Lung (tissue), 11 donors: ENCODE measurements at regions not wholly inside any gene's neighbourhood (a gene's known extent, or its start where the extent isn't known, plus 50 kb on each side); places are given as distances from the start of the nearest gene placed in this dataset.
A peak's percentile ranks its signal among the peaks of the same experiment; 100 is the strongest.

Experiments
- ATAC-seq: fragments of 200-7000 bp; cut with Tn5 transposase; one replicate; pipeline ENCODE4 v1.9.1; 2020; ENCODE audit warnings: moderate number of reproducible peaks; ENCODE audit not compliant: insufficient read depth, low FRiP score
- DNase-seq, 3 donors: peaks; one replicate each; pipeline ENCODE4 v3.0.0-alpha.2; 2013 to 2017
- H3K27ac ChIP-seq, 2 donors: one replicate each; pipeline ENCODE4 v1.5.1; 2013; ENCODE audit warnings: mild to moderate bottlenecking in 2 of 2, moderate library complexity in 2 of 2, control low read depth in 1 of 2, inconsistent platforms in 1 of 2, low read depth in 1 of 2, low read length in 1 of 2
- H3K27me3 ChIP-seq, 3 donors: one replicate each; pipeline ENCODE4 v1.5.1; 2013; ENCODE audit warnings: low read length in 2 of 3; ENCODE audit not compliant: control insufficient read depth in 3 of 3, insufficient read depth in 3 of 3
- H3K36me3 ChIP-seq, 4 donors: one replicate each; pipeline ENCODE4 v1.5.1; 2013; ENCODE audit warnings: low read length in 4 of 4, mild to moderate bottlenecking in 1 of 4, moderate library complexity in 1 of 4; ENCODE audit not compliant: control insufficient read depth in 4 of 4, insufficient read depth in 4 of 4
- H3K4me1 ChIP-seq, 5 donors: one replicate each; pipeline ENCODE4 v1.5.1; 2013; ENCODE audit warnings: low read length in 5 of 5, mild to moderate bottlenecking in 2 of 5, moderate library complexity in 1 of 5; ENCODE audit not compliant: control insufficient read depth in 5 of 5, insufficient read depth in 5 of 5
- H3K4me3 ChIP-seq: one replicate; pipeline ENCODE4 v1.5.1; 2013; ENCODE audit warnings: mild to moderate bottlenecking, control low read depth, moderate library complexity
- H3K9ac ChIP-seq, 2 donors: one replicate each; pipeline ENCODE4 v1.5.1; 2013; ENCODE audit warnings: low read length in 2 of 2, control low read depth in 1 of 2; ENCODE audit not compliant: insufficient read depth in 1 of 2
- H3K9me3 ChIP-seq, 4 donors: one replicate each; pipeline ENCODE4 v1.5.1; 2013; ENCODE audit warnings: low read length in 3 of 4, mild to moderate bottlenecking in 1 of 4, moderate library complexity in 1 of 4; ENCODE audit not compliant: control insufficient read depth in 4 of 4, insufficient read depth in 3 of 4
- WGBS, 2 donors: extraction: QIAGEN DNeasy Blood & Tissue Kit; methylation state at CpG; one replicate each; pipeline ENCODE4 v1.1.7; 2013; 5-methylcytosine and 5-hydroxymethylcytosine counted together
- TF ChIP-seq, protein P1 (sequence below): IDR thresholded peaks from 2 replicates; pipeline ENCODE4 v1.5.1; 2012; ENCODE audit warnings: mild to moderate bottlenecking; ENCODE audit errors: control extremely low read depth, extremely low read depth
- donor health status: control.
- donor health status: control.
- donor health status: Bipolar disorder and iron deficiency.
- donor health status: healthy.
- donor health status: DM: yes; HTN: yes; CAD: no.

DNA sequence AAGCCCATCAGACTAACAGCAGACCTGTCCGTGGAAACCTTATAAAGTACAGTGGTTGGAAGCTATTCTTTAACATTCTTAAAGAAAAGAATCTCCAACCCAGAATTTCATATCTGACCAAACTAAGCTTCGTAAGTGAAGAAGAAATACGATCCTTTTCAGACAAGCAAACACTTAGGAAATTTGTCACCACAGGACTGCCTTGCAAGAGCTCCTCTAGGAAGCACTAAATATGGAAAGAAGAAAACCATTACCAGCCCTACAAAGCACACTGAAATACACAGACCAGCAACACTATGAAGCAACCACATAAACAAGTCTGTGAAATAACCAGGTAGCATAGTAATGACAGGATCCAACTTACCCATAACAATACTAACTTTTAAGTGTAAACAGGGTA lies 177.7 kb upstream of the PRSS1 start:
- Histone ChIP-seq H3K4me1 (peaks cover 0 to 2% (median 0%) of the 10 kb centered on the region in 5 donors), H3K9me3 (no peaks in the 10 kb centered on the region), H3K4me3 (no peak overlapping the region), H3K9ac (no peak overlapping the region), H3K27ac (no peak overlapping the region), H3K27me3 (no peaks in the 10 kb centered on the region), H3K36me3 (no peaks in the 10 kb centered on the region)
- TF ChIP-seq, protein P1, sequence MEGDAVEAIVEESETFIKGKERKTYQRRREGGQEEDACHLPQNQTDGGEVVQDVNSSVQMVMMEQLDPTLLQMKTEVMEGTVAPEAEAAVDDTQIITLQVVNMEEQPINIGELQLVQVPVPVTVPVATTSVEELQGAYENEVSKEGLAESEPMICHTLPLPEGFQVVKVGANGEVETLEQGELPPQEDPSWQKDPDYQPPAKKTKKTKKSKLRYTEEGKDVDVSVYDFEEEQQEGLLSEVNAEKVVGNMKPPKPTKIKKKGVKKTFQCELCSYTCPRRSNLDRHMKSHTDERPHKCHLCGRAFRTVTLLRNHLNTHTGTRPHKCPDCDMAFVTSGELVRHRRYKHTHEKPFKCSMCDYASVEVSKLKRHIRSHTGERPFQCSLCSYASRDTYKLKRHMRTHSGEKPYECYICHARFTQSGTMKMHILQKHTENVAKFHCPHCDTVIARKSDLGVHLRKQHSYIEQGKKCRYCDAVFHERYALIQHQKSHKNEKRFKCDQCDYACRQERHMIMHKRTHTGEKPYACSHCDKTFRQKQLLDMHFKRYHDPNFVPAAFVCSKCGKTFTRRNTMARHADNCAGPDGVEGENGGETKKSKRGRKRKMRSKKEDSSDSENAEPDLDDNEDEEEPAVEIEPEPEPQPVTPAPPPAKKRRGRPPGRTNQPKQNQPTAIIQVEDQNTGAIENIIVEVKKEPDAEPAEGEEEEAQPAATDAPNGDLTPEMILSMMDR, result no peak
- no peak for DNase-seq
- WGBS, 2 donors, result 72 to 74% methylated on average over 3 of the region's 3 CpGs
- no peak for ATAC-seq

DNA sequence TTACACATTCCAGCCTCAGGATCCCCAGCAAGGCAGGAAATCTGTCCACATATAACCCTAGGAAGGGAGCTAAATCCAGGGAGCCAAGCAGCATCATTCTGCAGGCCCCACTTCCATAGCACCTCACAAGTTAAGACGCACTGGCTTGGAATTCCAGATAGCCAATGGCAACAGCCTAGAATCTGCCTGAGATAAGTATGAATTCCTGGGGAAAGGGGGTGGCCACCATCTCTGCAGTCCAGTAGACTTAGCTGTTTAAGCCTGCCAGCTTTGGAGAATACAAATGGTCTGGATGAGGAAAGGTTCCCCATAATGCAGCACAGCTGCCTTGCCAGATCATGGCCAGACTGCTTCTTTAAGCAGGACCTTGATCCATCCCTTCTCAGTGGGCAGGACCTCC lies 179.4 kb upstream of the PRSS1 start:
- Histone ChIP-seq H3K9ac (no peak overlapping the region), H3K27ac (no peak overlapping the region), H3K4me3 (no peak overlapping the region), H3K9me3 (no peaks in the 10 kb centered on the region), H3K27me3 (no peaks in the 10 kb centered on the region), H3K36me3 (no peaks in the 10 kb centered on the region), H3K4me1 (peaks cover 0 to 2% (median 0%) of the 10 kb centered on the region in 5 donors)
- WGBS, 2 donors, result 83 to 91% methylated on average over 1 of the region's 1 CpG
- ATAC-seq, result no peak
- TF ChIP-seq, protein P1, result no peak
- no peak for DNase-seq

DNA sequence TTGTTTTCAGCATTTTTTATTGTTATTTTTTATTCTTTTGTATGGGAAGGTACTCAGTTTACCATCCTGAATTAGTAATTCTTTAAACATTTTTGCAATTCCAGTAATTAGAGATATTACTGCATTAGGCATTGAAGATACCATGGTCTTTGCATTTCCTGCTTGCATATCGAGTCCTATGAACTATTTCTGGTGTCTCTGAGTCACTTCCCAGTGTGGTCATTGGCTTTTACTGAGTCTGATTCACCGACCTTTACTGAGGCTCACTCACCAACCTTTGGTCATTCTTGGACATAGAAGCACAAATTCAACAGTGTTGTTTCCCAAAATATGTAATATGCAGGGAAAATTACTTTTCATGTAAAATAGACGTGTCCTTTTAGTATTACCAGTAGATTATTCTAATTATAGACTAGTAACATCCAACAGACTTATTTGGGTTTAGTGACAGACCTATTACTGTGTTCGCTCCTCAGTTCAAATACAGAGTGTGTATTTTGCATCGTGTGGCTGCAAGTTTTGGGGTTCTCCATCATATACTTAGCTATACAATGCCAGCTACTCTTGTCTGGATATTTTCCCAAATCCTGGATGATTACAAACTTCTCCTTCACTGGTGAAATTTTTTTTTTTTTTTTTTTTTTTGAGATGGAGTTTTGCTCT lies 180.7 kb upstream of the PRSS1 start:
- TF ChIP-seq, protein P1, result no peak
- Histone ChIP-seq H3K9ac (no peak overlapping the region), H3K27ac (no peak overlapping the region), H3K4me1 (peaks cover 0 to 2% (median 0%) of the 10 kb centered on the region in 5 donors), H3K9me3 (no peaks in the 10 kb centered on the region), H3K36me3 (no peaks in the 10 kb centered on the region), H3K27me3 (no peaks in the 10 kb centered on the region), H3K4me3 (no peak overlapping the region)
- DNase-seq (no peak), ATAC-seq (peak; percentile 34)
- WGBS, 2 donors, result 58 to 63% methylated on average over 5 of the region's 5 CpGs
